IMR-90 (cell line): ENCODE measurements at regions not wholly inside any gene's neighbourhood (a gene's known extent, or its start where the extent isn't known, plus 50 kb on each side); places are given as distances from the start of the nearest gene placed in this dataset.

Source experiments
- BHLHE40 ChIP-seq: fragments of 150-350 bp; IDR thresholded peaks from 2 replicates; pipeline ENCODE4 v1.6.1; 2016; ENCODE audit warnings: mild to moderate bottlenecking, low read depth, low read length
- CEBPB ChIP-seq: IDR thresholded peaks from 2 replicates; pipeline ENCODE4 v1.6.1; 2012; ENCODE audit warnings: low read depth, low read length, improper control_type of control experiment
- CTCF ChIP-seq: conservative IDR thresholded peaks from 2 replicates; pipeline ENCODE4 v1.5.1; 2012; ENCODE audit warnings: mild to moderate bottlenecking, low read depth, low read length, improper control_type of control experiment
- MAZ ChIP-seq: IDR thresholded peaks from 2 replicates; pipeline ENCODE4 v1.6.1; 2012; ENCODE audit warnings: low read depth, mild to moderate bottlenecking, low read length, improper control_type of control experiment, moderate library complexity, borderline replicate concordance
- MXI1 ChIP-seq: IDR thresholded peaks from 2 replicates; pipeline ENCODE4 v1.6.1; 2012; ENCODE audit warnings: low read depth, mild to moderate bottlenecking, low read length, moderate library complexity, borderline replicate concordance
- POLR2A ChIP-seq: IDR thresholded peaks from 2 replicates; pipeline ENCODE4 v1.6.1; 2012; ENCODE audit warnings: mild to moderate bottlenecking, low read depth, low read length
- RAD21 ChIP-seq: IDR thresholded peaks from 2 replicates; pipeline ENCODE4 v1.6.1; 2012; ENCODE audit warnings: low read length, improper control_type of control experiment
- RCOR1 ChIP-seq: IDR thresholded peaks from 2 replicates; pipeline ENCODE4 v1.6.1; 2012; ENCODE audit warnings: mild to moderate bottlenecking, low read length, improper control_type of control experiment; ENCODE audit not compliant: insufficient replicate concordance
- RFX5 ChIP-seq: IDR thresholded peaks from 2 replicates; pipeline ENCODE4 v1.8.0; 2012; ENCODE audit warnings: low read depth, mild to moderate bottlenecking, low read length, moderate library complexity
- SMC3 ChIP-seq: fragments of 150-350 bp; IDR thresholded peaks from 2 replicates; pipeline ENCODE4 v1.6.1; 2016; ENCODE audit warnings: low read depth, mild to moderate bottlenecking, antibody characterized with exemption, low read length, moderate library complexity
- USF2 ChIP-seq: fragments of 150-350 bp; IDR thresholded peaks from 2 replicates; pipeline ENCODE4 v1.6.1; 2017; ENCODE audit warnings: mild to moderate bottlenecking, antibody characterized with exemption, low read length, low read depth

DNA sequence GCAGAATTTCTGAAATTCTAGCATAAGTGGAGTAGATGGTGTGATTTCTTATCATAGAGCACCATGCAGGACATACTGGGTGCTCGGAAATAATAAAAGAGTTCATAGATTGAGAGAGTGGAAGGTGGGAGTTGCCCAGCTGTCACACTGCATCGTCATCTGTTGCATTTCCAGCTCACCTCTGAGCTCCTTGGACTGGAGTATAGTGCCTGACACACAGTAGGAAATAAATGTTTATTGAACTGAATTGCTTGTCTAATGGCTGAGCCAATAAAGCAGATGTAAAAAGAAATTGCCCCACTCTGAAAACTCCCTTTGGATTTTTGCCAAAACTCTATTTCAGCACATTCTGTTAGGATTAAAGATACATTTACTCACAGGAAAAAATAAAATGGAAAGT, 108.9 kb upstream of the UBE2E1 start:
- no peak for TF ChIP-seq BHLHE40
- TF ChIP-seq POLR2A: no peak
- TF ChIP-seq CTCF: no peak
- TF ChIP-seq MXI1: no peak
- TF ChIP-seq SMC3: no peak
- no peak for TF ChIP-seq RFX5
- no peak for TF ChIP-seq RAD21
- no peak for TF ChIP-seq CEBPB
- TF ChIP-seq MAZ: no peak
- TF ChIP-seq RCOR1: no peak
- no peak for TF ChIP-seq USF2
